ENCODE measurements at regions not wholly inside any gene's neighbourhood (a gene's known extent, or its start where the extent isn't known, plus 50 kb on each side); places are given as distances from the start of the nearest gene placed in this dataset.

DNA sequence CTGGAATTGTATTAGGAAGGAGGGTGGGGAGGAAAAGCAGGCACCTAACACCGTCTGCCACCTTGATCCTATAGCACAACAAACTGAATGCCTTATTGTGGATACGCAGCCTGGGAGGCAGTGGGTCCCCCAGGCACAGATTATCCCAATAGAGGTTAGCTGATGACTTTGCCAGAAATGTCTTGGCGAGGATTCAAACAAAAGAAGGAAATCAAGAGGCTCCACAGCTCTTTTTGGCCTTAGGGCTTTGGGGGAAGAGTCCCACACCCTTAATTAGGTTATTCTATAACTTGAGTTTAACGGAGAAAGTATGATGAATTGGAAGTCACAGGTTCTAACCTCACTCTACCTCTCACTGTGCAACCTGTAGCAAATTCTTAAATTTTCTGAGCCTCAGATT lies 102.0 kb downstream of the MRPL14 start:
- Mint-ChIP-seq H3K4me1 (ENCODE audit: insufficient read depth, unreplicated experiment) (peaks cover 28% of the 10 kb centered on the region), H3K4me3 (ENCODE audit: unreplicated experiment) (no peak overlapping the region), H3K36me3 (ENCODE audit: insufficient read depth, unreplicated experiment) (no peaks in the 10 kb centered on the region), H3K9me3 (ENCODE audit: unreplicated experiment) (no peaks in the 10 kb centered on the region), H3K27ac (ENCODE audit: low read depth, unreplicated experiment) (no peak overlapping the region), H3K27me3 (ENCODE audit: insufficient read depth, unreplicated experiment) (no peaks in the 10 kb centered on the region)
- DNase-seq (ENCODE audit: unreplicated experiment): peak; percentile 67
- BruUV-seq (replicated peaks): no TSS peak
- POLR2A ChIA-PET: no interaction called here
- TF ChIP-seq, protein P1, sequence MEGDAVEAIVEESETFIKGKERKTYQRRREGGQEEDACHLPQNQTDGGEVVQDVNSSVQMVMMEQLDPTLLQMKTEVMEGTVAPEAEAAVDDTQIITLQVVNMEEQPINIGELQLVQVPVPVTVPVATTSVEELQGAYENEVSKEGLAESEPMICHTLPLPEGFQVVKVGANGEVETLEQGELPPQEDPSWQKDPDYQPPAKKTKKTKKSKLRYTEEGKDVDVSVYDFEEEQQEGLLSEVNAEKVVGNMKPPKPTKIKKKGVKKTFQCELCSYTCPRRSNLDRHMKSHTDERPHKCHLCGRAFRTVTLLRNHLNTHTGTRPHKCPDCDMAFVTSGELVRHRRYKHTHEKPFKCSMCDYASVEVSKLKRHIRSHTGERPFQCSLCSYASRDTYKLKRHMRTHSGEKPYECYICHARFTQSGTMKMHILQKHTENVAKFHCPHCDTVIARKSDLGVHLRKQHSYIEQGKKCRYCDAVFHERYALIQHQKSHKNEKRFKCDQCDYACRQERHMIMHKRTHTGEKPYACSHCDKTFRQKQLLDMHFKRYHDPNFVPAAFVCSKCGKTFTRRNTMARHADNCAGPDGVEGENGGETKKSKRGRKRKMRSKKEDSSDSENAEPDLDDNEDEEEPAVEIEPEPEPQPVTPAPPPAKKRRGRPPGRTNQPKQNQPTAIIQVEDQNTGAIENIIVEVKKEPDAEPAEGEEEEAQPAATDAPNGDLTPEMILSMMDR (IDR thresholded peaks at IDR 0.05; ENCODE audit: unreplicated experiment): no peak
- intact Hi-C loops (cut with micrococcal nuclease): no loop called here
- CTCF ChIA-PET: no interaction called here

DNA sequence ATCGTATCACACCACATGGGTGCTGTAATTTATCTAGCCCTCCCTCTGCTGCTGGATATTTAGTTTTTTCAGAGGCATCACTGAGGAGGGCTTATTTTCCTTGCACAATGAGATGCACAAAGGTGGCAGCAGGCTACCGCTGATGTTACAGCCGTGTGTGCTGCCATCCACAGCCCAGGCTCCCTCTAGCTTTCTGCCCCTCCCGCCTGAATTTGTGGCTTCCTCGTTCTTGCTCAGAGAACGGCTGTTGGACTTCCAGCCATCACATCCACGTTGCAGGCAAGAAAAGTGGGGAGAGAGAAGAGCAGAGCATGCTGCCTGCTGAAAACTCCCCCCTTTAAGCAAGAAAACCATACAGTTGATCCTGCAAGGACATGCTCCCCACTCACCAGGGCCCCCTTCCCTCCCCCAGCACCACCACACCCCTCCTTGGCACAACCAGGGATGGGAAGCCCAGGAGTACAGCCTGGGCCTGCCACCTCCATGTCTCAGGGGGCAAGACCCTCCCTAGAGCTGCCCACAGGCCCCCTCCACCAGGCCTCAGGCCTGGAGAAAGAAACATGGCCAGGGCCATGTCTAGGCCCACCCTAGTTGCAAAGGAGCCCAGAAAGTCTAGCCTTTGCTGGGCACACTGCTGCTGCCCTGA lies 102.6 kb downstream of the MRPL14 start:
- H3K9me3 Mint-ChIP-seq (ENCODE audit: unreplicated experiment): no peaks in the 10 kb centered on the region
- no peak for DNase-seq (ENCODE audit: unreplicated experiment)
- no peaks in the 10 kb centered on the region for H3K27me3 Mint-ChIP-seq (ENCODE audit: insufficient read depth, unreplicated experiment)
- TF ChIP-seq, protein P1 (IDR thresholded peaks at IDR 0.05; ENCODE audit: unreplicated experiment): no peak
- ChIA-PET POLR2A (no interaction called here), CTCF (no interaction called here)
- no TSS peak for BruUV-seq (replicated peaks)
- H3K36me3 Mint-ChIP-seq (ENCODE audit: insufficient read depth, unreplicated experiment): no peaks in the 10 kb centered on the region
- no peak overlapping the region for H3K4me3 Mint-ChIP-seq (ENCODE audit: unreplicated experiment)
- H3K4me1 Mint-ChIP-seq (ENCODE audit: insufficient read depth, unreplicated experiment): peaks cover 28% of the 10 kb centered on the region
- intact Hi-C loops (cut with micrococcal nuclease): no loop called here
- H3K27ac Mint-ChIP-seq (ENCODE audit: low read depth, unreplicated experiment): no peak overlapping the region

DNA sequence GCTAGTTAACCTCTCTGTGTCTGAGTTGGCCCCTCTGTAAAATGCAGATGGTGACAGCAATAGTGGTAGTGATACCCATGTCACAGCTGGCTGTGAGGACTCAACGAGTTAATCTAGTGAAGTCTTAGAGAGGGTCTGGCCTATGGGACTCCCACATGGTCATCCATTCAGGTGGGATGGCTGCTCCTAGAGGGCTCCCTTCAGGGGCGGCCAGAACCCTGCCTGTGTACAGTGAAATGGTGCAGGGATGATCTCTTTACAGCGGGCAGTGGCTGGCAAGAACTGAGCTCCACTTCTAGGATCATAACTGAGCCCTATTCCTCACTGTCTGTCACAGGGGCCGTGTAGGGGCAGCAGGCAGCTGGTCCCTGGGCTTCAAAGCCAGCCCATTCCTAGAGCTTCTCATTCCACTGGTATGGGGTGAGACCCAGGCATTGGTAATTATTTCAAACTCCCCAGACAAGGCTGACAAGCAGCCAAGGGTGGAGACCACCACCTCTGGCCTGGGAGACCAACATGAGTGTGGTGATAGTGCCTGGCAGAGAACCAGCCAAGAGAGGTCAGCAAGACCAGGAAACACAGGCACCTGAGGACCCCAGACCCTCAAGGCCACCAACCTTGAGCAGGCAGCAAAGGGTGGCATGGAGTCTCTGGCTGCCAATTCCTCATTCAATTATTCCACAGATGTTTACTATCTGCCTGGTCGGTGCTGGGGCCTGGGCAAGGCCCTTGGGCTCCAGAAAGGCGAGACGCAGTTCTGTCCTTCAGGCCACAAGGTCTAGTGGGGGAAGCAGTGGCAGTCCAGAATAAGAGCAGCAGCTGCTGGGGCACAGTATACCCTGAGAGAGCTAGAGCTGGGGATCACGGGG lies 103.4 kb downstream of the MRPL14 start:
- CTCF ChIA-PET: interaction anchor here (0.5 to 0.6 kb wide), 2 partner anchors 98 to 356 kb away, joined by 3 read pairs; no protein-coding TSS in a partner anchor

More for the DNA sequence above, 103.4 kb downstream of the MRPL14 start:
- no peak for DNase-seq (ENCODE audit: unreplicated experiment)
- Mint-ChIP-seq H3K27ac (ENCODE audit: low read depth, unreplicated experiment) (peak overlapping the region; percentile 17), H3K4me1 (ENCODE audit: insufficient read depth, unreplicated experiment) (peaks cover 25% of the 10 kb centered on the region), H3K9me3 (ENCODE audit: unreplicated experiment) (no peaks in the 10 kb centered on the region), H3K36me3 (ENCODE audit: insufficient read depth, unreplicated experiment) (no peaks in the 10 kb centered on the region), H3K4me3 (ENCODE audit: unreplicated experiment) (no peak overlapping the region), H3K27me3 (ENCODE audit: insufficient read depth, unreplicated experiment) (no peaks in the 10 kb centered on the region)
- POLR2A ChIA-PET: no interaction called here
- intact Hi-C loops (cut with micrococcal nuclease): no loop called here
- TF ChIP-seq, protein P1 (IDR thresholded peaks at IDR 0.05; ENCODE audit: unreplicated experiment): no peak
- BruUV-seq (replicated peaks): no TSS peak

Measured in MCF 10A (cell line).